Activated gamma-delta T cell treated with anti-CD3 and anti-CD28 coated beads, Interleukin-2, amount 50 U/mL, for 16 hours (primary cell): ENCODE measurements at regions not wholly inside any gene's neighbourhood (a gene's known extent, or its start where the extent isn't known, plus 50 kb on each side); places are given as distances from the start of the nearest gene placed in this dataset.

ENCODE experiments used
- DNase-seq: peaks from one replicate; pipeline ENCODE4 v3.0.0-alpha.2; 2020; ENCODE audit warnings: low read depth

DNA sequence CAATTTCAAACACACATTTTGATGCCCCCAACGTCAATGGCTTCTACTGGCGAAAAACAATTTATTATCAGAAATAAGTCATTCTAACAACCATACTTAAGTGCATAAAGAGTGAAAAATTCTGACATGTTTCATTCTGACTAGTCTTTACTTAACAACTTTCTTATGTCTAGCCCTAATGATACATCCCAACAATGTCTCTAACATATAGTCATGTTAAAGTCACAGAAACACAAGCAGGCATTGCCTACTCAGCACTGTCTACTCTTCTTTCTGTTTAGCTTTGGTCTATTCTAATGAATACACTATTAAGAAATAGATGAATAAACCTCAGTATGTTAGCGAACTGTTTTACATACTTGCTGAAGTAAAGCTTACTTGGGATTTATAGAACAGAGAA is 105.8 kb upstream of the DUSP10 start:
- no peak for DNase-seq

DNA sequence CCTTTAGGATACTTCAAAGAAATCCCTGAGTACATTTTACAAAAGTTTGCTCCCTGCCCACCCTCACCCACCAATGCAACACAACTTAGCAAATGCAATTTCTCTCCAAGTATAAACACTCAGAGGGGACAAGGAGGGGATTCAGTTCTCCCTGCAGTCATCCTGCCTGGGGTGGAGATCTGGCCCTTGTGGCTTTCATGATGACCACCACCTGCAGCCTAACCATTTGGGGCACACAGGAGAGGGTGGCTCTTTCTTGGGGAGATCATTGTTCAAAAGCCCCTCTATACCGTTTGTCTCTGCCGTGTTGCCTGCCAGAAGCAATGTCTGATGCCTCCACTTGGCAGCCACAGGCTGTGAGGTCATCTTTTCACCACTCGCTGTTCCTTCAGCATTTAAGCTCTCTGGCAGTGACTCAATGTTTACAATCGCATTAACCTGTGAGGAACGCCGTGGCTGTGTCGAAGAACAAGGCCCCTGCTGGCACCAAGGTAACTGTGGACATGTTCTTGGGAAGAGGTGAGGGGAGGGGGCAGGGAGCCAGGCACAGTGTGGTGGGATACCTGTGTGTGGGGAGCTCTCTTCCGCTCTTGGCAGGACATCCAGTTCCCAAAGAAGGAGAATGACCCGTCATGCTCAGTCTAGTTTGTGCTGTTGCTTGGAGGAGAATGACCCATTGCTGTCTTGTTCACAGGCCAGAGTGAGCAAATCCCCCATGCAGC is 103.9 kb upstream of the DUSP10 start:
- no peak for DNase-seq

GRCh38 chr1:221841983-221842335 is 100.1 kb upstream of the DUSP10 start:
- DNase-seq, result no peak

- no peak for DNase-seq
Observed at GRCh38 chr1:221841251-221841982, 99.5 kb upstream of the DUSP10 start.

- no peak for DNase-seq
Observed at GRCh38 chr1:221840511-221841243, 98.8 kb upstream of the DUSP10 start.

DNA sequence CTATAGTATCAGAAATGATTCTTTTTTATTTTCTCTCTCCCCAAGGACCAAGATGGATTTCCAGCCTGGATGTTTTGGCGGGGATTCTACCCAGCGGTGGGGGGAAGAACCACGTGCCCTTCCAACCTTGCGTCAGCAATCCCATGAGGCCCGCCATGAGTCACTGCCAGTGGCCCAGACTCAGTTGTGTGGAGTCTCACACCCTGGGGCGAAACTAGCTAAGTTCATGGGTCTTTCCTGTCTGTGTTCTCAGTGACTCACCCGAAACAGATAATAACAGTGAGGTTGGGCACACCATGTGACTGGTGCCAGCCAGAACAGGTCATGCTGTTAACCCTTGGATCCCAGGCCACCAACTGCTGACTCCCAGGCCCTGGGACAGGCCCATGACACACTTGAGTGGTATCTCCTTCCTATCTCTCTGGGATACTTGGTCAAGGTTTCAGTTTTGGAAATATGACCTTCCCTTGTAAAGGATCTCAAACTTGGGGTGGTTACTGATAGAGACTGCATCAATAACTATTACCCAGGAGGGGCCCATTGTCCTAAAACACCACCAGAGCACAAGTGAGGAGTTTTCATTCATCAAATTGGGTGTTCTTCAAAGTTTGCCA is 98.0 kb upstream of the DUSP10 start:
- peak; percentile 65 for DNase-seq

- DNase-seq, result no peak
Observed at GRCh38 chr1:221839321-221839720, 97.4 kb upstream of the DUSP10 start.

- no peak for DNase-seq
Observed at GRCh38 chr1:221837896-221838295, 96.0 kb upstream of the DUSP10 start.

DNA sequence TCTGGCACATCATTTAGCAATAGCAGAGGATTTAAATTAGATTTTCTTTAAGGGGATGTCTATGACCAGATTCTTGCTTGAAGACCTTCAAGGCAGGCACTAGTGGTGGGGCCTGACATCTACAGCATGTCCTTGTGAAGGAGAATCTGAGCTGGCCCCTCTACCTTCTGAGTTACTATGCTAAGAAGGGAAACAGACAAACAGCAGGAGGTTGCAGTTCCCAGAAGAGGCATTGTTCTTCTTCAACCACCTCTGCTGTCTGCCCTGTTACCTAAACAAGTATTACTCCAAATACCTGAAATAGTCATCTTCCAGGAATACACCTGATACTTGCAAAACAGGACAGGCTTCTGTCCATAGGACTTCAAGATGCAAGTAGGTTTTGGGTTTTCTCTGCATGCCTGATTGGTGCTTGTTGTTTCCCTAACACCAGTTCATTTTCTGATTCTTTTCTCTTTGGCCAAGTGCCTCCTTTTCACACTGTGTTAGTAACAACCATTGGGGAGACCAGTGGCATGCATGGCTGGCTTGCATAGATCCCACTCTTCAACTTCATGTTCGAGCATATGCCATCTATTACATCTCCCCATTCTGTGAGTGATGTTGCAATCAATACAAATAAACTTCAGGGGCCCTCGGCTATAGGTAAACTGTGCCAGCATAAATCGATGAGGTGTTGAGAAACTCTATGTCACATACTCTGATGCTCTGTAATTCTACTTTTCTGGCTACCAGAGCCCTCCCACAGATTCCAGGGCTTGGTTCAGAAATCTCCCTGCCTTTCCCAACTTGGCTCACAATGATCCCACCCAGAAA is 93.0 kb upstream of the DUSP10 start:
- no peak for DNase-seq

DNA sequence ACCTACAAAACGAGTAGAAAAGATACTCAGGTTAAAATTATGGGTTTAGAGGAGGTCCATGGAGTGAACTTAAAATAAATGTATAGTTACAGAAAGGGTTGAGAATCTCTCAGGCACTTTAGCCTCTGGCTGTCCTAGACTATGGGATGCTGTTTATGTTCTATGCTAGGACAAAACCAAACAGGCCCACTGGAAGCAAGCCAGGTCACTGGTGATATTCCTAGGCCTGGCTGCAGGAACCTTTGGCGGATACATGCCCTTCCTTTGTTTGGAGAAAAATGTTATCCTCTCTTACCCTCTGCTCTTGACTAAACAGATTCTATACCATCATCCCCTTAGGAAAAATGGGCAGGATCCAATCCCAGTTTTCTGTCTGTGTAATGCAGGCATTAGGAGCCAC is 90.7 kb upstream of the DUSP10 start:
- DNase-seq, result no peak

DNA sequence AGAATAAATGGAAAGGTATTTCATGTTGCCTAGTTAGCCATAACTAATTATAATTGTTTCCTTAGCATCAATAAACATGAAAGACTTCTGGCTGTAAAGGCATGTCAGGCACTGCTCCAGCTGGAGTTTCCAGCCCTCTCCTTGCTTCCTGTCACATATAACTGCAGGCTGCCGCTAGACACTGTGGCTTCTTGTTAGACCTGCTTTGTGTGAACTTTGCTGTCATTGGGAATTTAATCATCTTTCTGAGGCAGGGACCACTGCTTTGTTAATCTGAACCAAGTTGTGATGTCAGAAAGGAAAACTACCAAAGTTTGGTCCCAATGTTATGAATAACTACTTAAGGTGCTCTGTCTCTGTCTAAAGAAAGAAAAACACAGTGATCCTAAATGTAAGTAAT is 90.3 kb upstream of the DUSP10 start:
- no peak for DNase-seq

DNA sequence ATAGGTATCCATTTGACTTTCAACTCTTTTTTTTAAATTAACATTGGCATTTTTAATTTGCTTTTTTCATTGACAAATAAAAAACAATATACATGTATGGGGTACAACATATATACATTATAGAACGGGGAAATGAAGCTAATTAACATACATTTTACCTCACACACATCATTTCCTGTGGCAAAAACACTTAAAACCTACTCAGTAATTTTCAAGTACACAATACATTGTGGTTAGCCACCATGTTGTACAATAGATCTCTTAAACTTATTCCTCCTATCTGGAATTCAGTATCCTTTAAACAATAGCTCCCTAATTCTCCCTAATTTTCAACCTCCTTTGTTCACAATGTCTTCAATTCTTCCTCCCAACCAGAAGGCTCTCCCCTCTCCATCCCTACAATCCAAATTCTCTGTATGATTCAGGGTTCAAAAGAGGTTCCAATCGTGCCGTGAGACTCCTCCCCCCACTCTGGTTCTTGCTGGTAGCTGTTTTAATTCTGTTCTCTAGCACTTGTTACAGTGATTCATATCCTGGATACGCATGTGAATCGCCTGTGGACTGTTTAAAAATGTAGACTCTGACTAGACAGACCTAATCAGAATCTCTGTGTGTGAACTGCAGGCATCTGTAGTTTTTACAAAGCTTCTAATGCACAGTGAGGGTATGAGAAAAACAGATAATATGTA is 87.6 kb upstream of the DUSP10 start:
- DNase-seq, result peak; percentile 34

- no peak for DNase-seq
Observed at GRCh38 chr1:221827307-221827642, 85.4 kb upstream of the DUSP10 start.

GRCh38 chr1:221824909-221825308 is 83.0 kb upstream of the DUSP10 start:
- no peak for DNase-seq

GRCh38 chr1:221824025-221824424 is 82.1 kb upstream of the DUSP10 start:
- DNase-seq, result no peak

- DNase-seq, result no peak
Observed at GRCh38 chr1:221823561-221823960, 81.7 kb upstream of the DUSP10 start.

GRCh38 chr1:221823149-221823548 is 81.3 kb upstream of the DUSP10 start:
- no peak for DNase-seq

DNA sequence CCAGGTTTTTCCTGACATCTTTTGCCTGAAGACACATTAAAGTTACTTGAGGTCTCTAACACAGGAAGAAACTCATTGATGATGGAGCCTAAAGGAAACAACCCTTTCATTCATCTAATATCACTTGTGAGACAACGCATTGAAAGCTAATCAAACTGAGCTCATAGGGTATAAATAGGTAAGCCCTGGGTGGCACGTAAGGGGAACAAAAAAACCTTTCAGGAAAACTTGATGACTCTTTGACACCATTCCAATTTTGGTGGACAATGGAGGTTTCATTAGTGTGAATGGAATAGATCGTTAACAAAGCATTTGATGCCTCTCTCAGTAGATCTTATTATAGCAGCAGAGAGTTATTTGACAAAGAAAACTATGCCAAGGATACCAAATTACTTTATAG is 80.7 kb upstream of the DUSP10 start:
- DNase-seq, result no peak

DNA sequence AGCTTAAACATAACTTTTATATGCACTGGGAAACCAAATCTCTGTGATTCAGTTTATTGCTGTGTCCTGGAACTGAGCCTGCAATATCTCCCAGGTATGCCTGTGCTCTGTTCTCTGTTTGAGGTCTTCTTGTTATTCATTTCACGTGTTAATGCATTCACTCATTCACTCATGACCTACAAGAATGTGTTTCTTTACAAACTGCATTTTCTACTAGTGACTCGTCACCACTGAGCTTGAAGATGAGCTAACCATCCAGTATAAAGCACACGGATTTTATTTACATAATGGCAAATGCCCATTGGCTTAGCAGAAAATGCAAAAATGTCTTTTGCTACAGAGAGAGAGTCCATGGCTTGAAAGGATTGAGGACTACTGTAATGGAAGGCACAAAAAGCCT is 75.0 kb upstream of the DUSP10 start:
- no peak for DNase-seq

GRCh38 chr1:221815660-221816059 is 73.8 kb upstream of the DUSP10 start:
- no peak for DNase-seq

DNA sequence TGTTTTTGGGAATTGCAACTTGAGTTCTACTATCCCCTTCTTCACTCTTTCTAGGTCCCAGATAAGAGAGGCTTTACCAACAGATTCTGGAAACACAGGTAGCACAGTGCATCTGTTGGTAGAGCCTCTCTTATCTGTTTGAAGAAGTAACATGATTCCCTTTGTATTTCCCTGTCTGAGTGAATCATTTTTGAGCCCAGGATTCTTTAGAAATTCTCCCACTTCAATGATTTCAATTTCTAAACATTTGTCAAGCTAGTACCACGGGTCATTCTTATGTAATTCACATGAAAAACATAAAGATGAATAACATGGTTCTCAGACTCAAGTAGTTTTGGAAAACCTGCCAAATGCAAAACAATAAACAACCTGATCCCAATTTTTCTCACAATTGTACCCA is 72.0 kb upstream of the DUSP10 start:
- DNase-seq, result no peak
